Lower leg skin (tissue), 3 donors: ENCODE measurements at regions not wholly inside any gene's neighbourhood (a gene's known extent, or its start where the extent isn't known, plus 50 kb on each side); places are given as distances from the start of the nearest gene placed in this dataset.

ENCODE experiments used
- CTCF ChIP-seq, 3 donors: fragments of 450-650 bp; IDR thresholded peaks; one replicate each; pipeline ENCODE4 v1.5.1; 2016; ENCODE audit warnings: antibody characterized with exemption in 3 of 3, mild to moderate bottlenecking in 3 of 3, moderate library complexity in 2 of 3
- POLR2A ChIP-seq, 2 donors: fragments of 450-650 bp; IDR thresholded peaks; one replicate each; pipeline ENCODE4 v1.6.1; 2016 to 2017; ENCODE audit warnings: antibody characterized with exemption in 2 of 2, mild to moderate bottlenecking in 1 of 2, moderate library complexity in 1 of 2

GRCh38 chr9:1927546-1927945 is 87.6 kb upstream of the SMARCA2 start:
- TF ChIP-seq CTCF (IDR thresholded peaks at IDR 0.05) (no peak), POLR2A (IDR thresholded peaks at IDR 0.05) (no peak)
